HG02870 (cell line): ENCODE measurements at regions not wholly inside any gene's neighbourhood (a gene's known extent, or its start where the extent isn't known, plus 50 kb on each side); places are given as distances from the start of the nearest gene placed in this dataset.
"Not testable (repeated sequence)": the region's sequence is repeated elsewhere in the genome, so short reads cannot be mapped to it uniquely, and the experiment has no call there.

Experiments used
- ATAC-seq: cut with Tn5 transposase; IDR thresholded peaks from one replicate; pipeline ENCODE4 v1.9.1; 2021; ENCODE audit warnings: mild to moderate bottlenecking, moderate library complexity; ENCODE audit not compliant: unreplicated experiment

DNA sequence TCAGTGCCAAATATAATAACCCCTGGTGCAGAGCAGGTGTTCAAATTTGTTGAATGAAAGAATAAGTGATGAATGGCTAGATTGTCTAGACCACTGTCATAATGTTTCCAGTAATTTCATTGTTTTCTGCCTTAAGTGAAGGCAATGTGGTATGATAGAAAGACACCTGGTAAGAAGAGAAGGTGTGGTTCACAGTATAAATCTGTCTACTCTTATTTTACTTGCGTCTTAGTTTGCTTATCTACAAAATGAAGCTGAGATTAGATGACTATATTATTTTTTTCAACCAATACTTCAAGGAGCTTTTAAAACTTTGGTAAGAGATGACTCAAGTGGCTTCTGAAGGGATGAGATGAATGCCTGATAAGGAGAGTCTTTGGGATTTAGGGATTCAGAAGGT is 788.4 kb downstream of the EPHA4 start:
- no peak for ATAC-seq

DNA sequence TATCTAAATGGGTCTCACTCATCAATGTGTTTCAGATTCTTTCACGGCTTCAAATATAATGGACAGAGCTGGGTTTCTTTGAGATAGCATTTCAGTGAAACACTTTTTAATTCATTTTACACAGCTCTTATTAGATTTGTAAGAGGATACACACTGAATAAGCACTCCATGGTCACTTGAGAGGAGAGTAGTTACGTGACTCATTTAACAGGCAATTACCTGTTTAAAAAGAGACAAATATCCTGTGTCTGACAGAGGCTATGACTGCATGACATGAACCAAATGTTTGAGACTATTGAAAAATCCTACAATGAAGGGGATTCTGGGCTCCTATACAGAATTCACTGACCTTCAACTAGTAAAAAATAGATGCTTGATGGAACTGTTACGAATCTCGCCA is 786.9 kb downstream of the EPHA4 start:
- ATAC-seq: no peak

DNA sequence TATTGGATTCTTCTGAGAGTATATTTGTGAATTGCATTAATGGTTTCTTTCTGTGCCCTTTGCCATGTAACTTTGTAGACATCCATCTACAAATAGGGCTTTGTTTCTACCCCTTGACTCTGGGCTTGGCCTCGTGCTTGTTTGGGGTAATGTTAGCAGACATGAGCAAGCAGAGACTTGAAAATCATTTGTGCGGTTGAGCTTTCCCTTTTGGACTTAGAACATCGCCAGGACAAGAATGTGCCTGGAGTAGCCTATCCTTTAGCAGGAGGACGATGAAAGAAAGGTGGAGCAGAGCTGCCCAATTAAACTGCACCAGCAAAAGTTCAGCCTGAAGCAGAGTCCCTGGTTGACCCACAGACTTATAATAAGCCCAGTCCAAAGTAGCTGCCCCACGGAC is 785.9 kb downstream of the EPHA4 start:
- ATAC-seq: no peak

DNA sequence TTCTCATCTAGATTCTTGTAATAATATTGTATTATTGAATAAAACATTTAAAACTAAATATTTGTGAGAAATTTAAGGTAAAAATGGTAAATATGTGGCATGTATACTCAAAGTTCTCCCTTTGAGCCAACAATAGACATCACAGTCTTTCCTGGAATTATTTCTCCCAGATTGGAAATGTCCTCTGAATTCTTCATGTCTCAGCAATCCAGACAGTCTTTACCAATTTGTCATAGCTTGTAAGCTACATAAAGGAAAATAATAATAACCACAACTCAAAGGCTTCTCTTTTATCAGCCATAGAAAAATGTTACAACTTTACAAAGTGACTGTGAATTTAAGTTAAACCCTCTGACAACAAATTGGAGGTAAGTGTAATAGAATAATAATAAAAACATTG is 784.9 kb downstream of the EPHA4 start:
- no peak for ATAC-seq

DNA sequence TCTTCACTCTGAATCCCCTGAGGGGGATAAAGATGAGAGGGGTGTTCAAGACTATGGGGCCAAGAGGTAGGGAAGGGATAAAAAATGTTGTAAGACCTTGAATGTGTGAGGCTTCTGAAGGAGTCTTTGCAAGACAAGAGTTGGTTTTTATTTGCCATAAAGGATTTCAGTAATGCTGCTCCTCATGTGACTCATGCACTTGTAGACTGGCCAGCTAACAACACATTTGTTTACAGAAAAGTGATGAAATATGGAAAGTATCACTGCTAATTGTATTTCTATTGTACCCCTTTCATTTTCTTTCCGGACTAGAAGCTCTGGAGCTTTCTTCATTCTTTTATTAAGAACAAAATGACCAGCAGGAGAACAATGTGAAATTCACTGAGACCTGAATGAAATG is 782.1 kb downstream of the EPHA4 start:
- ATAC-seq: no peak

DNA sequence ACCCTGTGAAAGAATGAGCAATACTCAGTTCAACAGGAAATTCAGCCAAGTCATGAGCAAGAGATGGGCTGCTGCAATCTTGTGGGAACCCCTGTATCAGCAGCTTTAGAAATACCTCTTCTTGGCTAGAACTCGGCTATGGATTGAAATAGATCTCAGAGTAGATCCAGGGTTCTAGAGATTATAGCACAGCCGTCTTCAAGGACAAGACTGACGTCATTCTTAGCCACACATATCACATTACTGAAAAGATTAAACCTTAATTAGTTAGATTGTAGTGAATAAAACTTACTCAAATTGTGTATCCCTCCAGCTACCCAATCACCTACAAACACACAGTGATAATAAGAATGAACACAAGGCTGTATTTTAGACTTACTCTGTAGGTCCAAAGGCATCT is 776.4 kb downstream of the EPHA4 start:
- ATAC-seq: no peak

DNA sequence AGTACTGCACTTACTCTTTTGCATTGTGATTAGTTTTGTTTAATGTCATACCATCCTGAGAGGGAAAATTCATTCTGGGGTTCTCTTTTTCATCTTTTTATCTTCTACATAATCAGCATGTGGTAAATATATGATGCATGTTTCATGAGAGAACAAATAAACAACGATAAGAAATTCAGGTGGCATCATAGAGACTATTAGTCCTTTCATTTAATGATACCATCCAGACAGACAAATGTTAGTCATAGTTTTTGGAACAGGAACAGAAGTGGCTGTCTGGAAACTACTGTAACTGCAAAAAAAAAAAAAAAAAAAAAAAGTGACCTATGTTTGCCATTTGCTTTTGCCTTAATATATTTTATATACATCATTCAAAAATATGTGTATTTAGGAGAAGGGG is 761.0 kb downstream of the EPHA4 start:
- no peak for ATAC-seq

DNA sequence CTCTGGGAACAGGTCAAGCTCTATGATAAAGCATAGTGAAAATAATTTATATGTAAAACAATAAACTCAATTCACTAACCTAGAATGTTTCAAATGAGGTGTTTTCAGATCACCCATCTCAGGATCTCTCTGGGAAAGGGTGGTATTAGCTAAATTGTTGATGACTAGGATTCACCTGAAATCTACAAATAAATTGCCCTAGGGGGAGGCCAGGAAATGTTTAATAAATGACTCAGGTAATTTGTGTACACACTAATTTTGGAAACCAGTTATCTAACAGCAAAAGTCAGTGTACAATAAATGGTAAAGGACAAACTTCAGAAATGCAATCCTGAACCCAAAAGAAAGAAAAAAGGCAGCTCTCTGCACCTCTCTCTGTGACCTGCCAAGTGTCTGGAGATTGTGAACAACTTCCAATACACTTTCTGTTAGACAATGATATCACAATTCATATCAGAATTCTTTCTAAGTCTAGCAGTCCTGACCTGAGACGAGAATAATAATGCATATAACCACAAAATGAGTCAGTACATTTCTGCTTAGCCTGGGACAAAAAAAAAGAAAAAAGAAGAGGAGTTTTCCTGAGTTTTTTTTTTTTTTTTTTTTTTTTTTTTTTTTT is 760.0 kb downstream of the EPHA4 start:
- no peak for ATAC-seq

DNA sequence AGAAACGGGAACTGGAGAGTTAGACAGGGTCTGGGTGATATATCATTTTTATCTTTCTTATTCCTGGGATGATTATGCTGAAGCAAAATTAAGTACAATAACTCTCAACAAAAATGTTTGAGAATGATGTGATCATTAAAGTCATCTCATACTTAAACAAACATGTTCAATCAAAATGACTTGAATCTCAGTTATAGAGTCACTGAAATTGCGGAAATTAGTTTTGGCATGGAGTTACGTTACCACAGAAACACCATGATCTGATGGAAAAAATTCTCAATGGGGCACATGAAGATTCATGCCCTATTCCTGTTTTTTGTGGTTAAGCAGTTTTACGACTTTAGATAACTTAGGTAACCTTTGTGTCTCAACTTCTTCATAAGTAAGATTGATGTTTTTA is 757.7 kb downstream of the EPHA4 start:
- no peak for ATAC-seq

DNA sequence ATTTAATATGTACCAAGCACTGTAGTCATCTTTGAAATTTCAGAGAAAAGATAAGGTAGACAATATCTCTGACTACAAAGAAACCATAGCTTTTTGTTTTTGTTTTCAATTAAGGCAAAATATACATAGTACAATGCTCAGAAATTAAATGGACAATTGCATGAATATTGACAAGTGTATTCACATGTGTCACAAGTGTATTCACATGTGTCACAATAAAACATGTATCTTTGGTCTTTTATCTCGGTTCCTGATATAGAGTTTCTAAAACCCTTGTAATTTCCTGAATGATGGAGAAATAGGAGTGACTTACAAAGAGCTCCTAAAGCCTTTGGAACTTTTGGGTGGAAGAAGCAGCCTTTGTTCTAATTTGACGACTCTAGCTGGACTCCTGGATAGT is 756.4 kb downstream of the EPHA4 start:
- no peak for ATAC-seq

DNA sequence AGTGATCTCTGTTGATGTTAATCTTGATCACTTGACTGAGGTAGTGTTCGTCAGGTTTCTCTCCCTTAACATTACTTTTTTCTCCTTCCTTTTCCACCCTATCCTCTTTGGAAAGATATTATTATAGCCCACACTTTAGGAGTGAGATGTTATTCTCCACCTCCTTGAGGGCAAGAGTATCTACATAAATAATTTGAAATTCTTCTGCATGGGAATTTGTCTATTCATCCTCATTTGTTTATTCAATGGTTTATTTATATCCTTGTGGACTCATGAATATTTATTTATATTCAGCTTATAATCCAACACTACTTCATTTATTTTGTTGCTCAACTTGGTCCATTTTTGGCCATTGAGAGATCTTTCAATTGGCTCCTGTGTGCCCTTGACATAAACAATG is 750.4 kb downstream of the EPHA4 start:
- ATAC-seq: no peak

DNA sequence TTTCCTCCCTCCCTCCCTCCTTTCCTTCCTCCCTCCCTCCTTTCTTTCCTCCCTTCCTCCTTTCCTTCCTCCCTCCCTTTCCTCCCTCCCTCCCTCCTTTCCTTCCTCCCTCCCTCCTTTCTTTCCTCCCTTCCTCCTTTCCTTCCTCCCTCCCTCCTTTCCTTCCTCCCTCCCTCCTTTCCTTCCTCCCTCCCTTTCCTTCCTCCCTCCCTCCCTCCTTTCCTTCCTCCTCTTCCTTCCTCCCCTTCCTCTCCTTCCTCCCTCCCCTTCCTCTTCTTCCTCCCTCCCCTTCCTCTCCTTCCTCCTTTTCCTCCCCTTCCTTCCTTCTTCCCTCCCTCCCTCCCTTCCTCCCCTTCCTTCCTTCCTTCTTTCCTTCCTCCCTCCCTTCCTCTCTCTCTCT is 748.5 kb downstream of the EPHA4 start:
- not testable (repeated sequence) for ATAC-seq

DNA sequence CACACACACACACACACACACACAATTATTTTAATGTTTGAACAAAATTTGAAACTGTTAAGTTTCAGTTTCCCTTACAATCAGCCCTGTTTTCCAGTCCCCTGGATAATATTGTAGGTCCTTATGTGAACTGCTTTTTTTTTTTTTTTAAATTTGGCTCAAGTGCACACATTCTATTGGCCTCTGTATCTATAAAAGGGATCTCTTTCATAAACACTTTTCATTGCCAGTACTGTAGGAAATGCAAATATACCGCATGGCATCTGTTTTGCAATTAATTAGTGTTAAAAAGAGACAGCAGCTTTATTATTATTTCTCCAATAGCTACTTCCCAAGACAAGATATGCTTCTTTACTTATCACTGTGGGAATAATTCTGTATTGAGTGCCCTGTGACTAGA is 738.7 kb downstream of the EPHA4 start:
- ATAC-seq: no peak

DNA sequence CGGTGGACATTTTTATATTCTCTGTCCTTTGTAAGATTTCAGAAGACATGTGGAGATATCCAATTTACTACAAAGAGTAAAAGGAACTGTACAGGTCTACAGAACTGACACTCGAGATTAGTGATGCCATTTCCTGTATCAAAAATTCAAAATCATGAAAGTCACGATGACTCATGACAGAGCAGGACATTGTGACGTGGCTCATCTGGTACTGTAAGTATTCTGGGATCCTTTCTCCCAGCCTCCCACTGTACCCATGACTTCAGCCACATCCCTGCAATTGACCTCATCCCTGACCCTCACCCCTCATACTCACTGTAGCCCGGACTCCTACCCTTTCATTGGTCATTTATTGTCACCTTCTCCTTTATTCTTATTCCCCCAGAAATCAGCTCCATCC is 736.5 kb downstream of the EPHA4 start:
- no peak for ATAC-seq

DNA sequence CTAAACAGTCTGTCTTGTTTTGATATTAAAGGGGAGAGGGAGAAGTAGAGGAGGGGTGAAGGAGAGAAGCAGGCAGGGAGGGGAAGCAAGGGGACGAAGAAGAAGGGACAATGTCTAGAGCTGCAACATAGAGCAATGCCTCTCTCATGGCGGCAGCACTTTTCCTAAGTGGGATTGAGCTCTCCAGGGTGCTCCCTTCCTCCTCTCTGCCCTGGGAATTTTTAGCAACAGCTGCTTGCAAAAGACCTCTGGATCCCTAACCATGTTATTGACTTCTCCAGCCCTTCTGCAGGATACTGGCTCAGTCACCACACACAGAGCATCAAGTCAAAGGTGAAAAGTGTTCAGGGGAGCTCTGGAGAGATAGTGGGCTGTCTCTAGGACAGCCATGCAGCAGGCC is 734.9 kb downstream of the EPHA4 start:
- no peak for ATAC-seq

DNA sequence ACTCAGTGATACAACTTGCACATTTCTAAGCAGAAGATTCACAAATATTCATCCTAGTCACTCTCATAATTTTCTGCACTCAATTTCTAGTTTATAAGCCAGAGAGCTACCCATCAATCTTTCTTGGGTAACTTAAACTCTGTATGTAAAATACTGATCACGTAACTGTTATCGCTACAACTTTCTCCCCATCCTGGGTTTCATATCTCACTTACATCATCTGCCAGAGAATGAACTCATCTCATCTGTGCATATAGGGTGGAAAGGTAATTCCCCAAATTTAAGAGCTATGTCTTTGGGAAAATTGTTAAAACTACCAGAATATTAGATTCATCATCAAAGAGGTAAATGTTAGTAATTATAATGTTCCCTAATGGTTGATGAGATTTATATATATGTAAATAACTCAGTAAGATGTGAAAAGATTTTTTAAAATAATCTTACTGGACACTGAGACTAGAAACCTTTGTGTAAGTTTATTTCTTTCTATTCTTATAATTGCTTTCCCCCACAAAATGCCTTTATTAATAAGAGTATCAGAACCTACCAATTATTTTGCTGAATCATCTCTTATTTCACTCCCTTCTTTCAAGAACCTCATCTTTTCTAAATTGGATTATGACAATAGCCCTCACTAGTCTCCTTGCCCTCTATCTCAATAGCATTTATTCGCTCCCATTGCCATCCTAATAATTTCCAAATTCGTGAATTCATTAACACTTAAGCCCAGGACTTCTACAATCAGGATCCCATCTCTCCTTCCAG is 729.0 kb downstream of the EPHA4 start:
- ATAC-seq: no peak

DNA sequence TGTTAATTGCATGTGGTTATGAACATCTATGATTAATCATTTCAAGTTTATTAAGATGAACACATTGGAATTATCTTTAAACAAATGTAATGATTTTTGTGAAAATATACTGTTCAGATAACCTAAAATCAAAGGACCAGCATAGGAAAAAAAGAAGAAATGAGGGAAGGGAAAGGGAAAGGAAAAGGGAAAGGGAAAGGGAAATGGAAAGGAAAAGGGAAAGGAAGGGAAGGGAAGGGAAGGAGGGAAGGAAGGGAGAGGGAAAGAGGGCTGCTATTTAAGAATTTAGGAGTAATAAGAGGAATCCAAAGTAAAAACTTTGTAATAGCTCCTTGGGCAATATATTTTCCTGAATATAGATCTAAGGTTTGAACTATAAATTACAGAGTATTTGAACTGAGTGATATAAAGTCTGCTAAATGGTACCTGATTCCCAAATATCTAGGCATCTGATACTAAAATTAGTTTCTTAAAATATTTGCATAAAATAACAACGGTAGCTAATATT is 726.3 kb downstream of the EPHA4 start:
- ATAC-seq: no peak

DNA sequence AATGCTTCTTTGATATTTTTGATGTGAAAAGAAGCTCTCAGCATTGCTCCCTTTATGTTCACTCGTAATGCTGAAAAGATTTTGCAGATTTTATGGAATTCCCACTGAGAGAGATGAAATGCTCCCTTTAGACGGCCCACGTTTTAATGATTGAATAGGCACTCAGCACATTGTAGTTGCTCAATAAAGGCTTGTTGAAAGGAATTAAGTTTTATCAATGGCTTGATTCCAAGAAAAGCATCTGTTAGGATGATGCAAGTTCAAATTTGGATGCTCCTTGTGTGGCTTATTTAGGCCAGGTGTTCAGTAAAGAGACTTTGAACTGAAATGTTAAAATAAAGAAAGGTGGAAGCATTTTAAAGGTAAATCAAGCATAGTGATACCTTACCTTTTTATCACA is 725.1 kb downstream of the EPHA4 start:
- ATAC-seq: no peak

DNA sequence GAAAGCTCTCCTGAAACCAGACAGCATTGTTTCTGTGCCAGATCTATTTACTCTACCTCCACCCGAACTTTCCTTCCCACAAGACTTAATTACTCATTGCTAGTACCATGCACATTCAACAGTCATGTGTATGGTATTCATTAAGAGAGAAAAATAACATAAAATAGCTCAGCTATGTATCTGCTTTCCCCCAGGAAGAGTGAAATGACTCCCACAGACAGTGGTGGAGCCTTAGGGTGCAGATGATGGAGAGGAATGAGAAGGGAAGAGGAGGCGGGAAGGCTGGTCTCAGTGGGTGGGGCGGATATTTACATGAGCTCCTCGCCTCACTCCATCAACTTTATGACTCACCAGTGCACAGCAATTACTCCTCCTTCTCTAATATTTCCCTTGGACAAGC is 724.5 kb downstream of the EPHA4 start:
- ATAC-seq: no peak

DNA sequence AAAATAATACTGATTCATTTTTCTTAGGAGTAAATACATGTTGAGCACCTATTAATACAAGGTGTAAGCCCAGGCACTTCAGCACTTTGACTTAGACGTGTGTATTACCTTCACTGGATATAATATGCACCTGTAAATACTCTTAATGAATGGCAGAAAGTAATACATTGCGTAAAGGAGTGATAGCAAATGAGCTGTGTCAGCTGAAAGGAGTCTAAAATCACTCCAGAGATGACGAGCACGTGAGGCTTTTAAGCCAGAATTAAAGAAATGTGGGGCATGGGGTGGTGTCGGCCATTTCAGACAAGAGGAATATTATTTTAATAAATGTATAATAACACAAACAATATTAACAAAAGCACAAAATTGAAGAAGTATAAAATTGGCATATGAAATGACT is 722.7 kb downstream of the EPHA4 start:
- no peak for ATAC-seq

DNA sequence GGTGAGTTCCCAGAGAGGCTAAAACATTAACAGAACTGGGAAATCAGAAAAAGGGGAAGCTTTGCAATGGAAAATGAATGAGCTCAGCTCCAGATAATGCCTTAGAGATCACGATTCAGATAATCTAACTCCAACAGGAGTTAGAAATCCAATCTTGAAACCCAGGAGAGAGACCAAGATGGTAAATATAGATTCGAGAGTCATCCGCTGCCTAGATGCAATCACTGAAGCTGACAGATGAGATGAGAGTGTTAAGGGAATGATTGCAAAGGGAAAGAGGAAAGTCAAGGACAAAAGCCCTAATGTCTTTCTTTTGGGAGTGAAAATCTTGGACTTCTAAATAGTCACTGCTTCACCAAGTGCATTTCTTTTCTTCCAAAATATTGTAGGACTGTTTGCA is 722.0 kb downstream of the EPHA4 start:
- no peak for ATAC-seq

DNA sequence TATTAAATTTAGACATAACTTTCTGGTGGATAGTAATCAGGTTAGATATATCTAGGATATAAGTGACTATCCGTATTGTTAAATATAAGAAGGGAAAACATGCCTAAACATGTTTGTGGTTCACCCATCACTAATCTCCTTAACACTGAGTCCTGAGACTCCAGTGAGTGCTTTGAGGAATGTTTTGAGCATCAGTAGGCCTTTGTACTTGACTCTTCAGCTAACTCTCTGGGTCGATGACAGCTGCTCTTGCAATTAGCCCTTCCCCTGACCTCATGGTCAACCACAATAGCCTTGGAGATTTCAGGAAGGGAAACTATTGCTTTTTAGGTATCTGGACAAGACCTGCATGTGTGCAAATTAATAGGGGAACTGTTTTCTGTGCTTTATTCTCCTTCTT is 716.8 kb downstream of the EPHA4 start:
- ATAC-seq: no peak

DNA sequence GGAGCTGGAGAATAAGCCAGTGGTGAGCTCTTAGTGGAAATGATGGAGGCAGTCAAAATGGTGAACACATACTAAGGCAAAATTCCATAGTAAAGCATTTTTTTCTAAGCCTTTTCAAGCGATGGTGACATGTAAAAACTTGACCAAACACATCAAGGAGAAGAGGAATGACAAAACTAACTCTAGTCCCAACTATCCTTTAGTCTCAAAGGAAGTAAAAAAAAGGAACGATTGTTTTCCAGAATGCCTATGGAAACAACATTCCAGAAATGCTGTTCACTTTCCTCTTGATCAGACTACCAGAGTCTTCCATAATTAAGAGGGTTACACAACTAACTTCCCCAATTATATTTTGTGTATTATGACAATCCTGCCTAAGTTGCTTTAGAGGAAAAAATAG is 715.6 kb downstream of the EPHA4 start:
- no peak for ATAC-seq
